GM19240 (cell line): ENCODE measurements at regions not wholly inside any gene's neighbourhood (a gene's known extent, or its start where the extent isn't known, plus 50 kb on each side); places are given as distances from the start of the nearest gene placed in this dataset.
A peak's percentile ranks its signal among the peaks of the same experiment; 100 is the strongest.
"Not testable (repeated sequence)": the region's sequence is repeated elsewhere in the genome, so short reads cannot be mapped to it uniquely, and the experiment has no call there.

ENCODE experiments used
- DNase-seq: peaks from one replicate; pipeline ENCODE4 v3.0.0; 2011; ENCODE audit warnings: low spot score; ENCODE audit not compliant: insufficient read length

GRCh38 chr9:124164811-124165210 is 92.9 kb upstream of the NEK6 start:
- DNase-seq, result no peak

GRCh38 chr9:124174433-124174832 is 83.3 kb upstream of the NEK6 start:
- DNase-seq, result no peak

- not testable (repeated sequence) for DNase-seq
Observed at GRCh38 chr9:124177522-124177921, 80.2 kb upstream of the NEK6 start.

GRCh38 chr9:124179196-124180071 is 78.3 kb upstream of the NEK6 start:
- no peak for DNase-seq

DNA sequence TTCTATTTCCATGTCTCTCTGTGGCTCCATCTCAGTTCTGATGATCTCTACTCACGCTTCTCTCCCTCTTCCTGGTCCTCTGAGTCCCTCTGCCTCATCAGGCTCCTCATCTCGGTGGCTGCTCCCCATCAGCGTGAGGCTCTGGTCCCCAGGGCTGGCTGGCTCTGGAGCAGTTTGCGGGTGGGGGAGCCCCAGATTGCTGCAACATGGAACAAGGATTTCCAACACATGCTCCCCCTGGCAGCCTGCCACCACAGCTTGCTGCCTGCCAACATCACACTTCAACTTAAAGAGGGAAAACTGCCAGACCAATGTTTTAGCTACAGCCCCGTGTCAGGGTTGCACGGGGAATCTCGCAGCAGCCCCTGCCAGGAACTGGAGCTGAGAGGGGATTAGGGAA is 77.2 kb upstream of the NEK6 start:
- DNase-seq, result no peak

DNA sequence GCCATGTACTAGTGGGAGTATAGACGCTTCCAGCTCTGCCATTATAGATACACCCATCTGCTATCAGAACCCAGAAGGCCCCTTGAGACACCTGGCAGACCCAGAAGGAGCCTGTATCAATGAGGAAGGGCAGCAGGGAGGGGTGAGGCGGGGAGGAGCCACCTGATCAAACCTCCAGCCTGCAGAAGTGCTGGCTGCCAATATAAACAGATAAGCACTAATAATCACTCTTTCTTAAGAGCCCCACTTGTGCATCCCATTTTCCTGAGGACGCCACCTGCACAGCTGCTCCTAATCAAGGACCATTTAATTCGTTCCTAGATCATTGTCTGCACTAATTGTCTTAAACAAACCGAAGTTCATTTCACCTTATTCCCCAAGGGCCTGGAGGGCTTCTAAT is 75.0 kb upstream of the NEK6 start:
- no peak for DNase-seq

- DNase-seq, result no peak
Observed at GRCh38 chr9:124183772-124184171, 74.0 kb upstream of the NEK6 start.

GRCh38 chr9:124185413-124185812 is 72.3 kb upstream of the NEK6 start:
- no peak for DNase-seq

DNA sequence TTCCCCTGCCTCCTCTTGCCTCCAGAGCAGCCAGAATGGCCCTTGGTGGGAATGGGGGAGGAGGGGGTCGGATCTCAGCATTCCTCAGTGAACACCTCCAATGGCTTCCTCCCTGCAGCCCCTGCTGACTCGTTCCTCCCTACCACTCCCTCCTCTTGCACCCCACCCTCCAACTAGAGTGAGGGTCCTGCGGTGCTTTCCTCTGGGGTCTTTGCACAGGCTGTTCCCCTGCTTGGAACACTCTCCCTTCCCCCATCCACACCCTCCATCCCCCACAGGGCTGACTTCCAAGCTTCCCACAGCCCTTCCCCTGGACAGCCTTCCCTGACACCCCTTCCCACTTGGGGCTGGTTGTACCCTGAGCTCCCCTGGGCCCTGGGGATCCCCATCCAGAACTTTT is 70.4 kb upstream of the NEK6 start:
- no peak for DNase-seq

DNA sequence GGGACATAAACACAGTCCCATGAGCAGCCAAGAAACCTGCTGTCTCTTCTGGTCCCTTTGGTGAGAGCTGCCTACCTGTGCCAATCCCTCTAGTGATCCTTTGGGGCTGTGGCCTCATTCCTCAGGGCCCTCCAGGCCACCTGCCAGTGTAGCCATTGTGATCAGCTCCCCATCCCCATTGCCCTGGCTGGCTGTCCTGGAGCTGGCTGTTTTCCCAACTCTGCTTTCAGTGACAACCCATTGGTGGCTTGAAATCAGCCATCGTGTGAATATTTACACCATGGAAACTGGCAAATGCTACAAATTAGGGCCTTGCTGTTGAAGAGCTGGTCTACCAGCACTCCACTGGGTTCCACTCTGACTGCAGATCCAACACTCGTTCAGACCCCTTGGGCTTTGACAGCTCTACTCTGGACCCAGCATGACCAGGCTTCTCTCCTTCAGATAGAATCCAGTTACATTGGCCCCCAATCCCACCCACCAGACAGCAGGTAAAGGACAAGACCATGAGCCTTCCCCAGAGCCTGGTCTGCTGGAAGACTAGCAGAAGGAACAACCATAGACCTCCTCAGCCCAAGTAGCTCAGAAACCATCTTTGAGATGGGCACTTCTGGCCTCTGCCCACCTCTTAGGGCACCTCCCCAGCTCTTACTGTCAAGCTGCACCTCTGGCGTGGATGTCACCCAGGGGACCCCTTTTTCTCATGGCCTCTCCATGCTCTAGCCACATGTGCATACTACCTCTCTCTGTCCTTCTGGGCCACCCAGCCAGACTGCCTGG is 69.2 kb upstream of the NEK6 start:
- DNase-seq, result no peak

- no peak for DNase-seq
Observed at GRCh38 chr9:124190761-124191160, 67.0 kb upstream of the NEK6 start.

DNA sequence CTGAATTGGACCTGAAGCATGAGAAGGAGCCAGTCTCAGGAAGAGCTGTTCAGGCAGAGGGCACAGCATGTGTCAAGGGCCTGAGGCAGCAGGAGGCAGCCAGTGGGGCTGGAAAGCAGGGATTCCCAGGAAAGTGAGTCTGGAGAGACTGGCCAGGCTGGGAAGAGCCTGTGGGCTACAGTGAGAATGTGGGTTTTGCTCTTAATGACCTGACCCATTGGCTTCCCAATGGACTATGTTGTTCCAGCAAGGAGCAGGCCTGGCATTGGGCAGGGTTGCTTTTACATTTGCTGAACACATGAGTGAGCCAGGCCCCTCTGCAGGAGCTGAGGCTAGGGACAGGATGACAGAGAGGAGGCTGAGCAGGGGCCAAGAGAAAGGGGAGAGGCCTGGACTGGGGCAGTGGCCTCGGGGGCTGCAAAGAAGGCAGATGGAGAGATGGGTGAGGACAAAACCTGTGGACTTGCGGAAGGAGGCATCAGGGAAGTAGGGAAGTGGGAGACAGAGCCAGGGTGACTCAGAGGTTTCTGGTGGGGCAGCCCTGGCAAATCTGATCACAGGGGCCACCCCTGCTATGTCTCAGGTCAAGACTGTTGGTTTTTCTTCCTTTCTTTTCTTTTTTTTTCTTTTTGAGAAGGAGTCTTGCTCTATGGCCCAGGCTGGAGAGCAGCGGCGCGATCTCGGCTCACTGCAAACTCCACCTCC is 65.9 kb upstream of the NEK6 start:
- no peak for DNase-seq

DNA sequence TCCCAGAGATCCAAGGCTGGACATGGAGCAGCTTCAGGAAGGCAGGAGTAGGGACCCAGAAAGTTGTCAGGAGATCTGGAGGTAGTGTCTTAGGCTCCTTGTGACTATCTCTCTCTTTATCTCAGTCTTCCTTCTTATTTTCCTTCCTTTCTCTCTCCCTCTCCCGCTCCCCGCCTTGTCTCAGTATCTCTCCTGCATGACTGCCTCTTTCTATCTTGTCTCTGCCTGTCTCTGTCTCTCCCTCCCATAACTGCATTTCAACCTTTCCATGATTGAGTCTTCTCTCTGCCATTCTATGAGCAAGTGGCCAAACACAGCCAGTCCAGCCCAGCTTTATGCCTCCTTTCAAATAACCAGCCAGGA is 61.0 kb upstream of the NEK6 start:
- no peak for DNase-seq

- no peak for DNase-seq
Observed at GRCh38 chr9:124197177-124198095, 60.3 kb upstream of the NEK6 start.

DNA sequence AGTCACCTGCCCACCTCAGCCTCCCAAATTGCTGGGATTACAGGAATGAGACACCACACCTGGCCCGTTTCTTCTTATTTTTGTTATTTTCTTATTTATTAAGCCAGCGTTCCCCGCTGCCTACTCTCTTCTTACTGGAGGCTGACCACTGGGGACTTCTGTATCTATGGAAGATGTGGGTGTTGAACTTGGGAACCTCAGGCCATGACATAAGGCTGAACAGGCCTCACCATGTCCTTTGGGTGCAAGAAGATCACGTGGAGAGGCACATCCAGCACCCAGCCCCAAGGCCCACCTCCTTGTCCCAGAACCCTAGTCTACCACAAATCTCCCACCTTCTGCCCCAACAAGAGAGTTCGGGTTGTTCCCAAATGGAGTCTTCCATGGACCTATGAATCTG is 59.4 kb upstream of the NEK6 start:
- no peak for DNase-seq

GRCh38 chr9:124198948-124199347 is 58.8 kb upstream of the NEK6 start:
- no peak for DNase-seq

DNA sequence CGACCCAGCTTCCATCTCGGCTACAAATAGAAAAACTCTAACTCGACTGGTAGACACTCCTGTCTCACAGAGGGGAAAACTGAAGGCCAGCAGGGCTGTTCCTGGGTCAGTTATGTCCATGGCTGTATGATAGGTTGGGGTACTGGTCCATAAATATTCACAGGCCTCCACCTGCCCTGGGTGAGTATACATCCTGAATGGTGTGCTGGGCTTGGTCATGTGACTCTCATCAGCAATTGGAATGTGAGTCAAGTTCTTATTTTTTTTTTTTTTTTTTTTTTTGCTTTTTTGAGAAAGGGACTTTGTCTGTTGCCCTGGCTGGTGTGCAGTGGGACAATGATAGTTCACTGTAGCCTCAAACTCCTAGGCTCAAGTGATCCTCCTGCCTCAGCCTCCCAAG is 58.3 kb upstream of the NEK6 start:
- no peak for DNase-seq

DNA sequence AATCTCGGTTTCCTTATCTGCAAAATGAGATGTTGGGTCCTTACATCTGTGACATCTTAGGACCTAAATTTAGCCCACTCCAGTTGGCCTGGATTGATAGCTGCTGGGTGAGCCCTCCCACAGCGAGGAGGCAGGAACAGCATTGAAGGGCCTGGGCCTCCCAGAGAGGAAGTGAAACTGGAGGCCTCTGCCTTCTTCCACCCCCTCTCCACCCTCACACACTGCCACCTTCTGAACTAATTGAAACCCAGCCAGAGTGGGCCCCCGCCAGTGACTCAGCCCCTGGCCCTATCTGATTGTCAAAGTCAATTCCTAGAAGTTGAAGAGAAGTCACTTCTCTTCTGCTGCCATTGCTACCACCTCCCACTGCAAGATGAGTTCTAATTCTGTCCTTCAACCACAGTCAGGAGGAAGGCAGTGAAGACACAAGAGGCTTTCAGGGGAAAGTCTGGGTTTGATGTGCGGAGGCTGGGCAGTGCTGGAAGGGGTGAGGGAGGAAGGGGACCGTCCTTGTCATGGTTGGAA is 55.2 kb upstream of the NEK6 start:
- peak; percentile 52 for DNase-seq

DNA sequence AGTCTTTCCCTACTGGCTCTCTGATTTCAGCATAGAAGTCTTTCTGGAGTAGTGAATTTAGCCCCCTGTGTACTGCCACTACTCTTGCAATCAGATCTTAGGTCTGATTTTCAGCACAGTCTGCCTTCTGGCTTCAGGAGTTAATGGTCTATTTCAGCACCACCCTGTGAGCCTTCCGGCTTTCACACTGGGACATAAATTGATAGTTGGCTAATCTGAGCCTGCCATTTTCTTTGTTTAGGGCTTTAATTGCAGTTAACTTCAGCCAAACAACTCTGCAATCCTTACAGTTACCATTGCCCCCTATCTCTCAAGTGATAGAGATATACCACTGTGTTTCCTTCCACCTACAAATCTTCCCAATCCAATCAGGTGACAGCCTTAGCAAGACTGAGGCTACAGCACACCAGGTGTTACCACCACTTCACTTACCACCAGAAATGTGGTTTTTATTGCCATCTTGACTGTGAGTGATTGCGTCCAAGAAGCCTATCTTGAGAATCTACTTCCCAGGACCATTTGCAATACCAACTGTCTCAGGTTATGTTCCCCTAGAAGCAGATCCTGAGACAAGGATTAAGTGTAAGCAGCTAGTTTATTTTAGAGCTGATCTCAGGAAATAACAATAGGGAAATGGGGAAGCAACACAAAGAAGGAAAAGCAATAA is 51.9 kb upstream of the NEK6 start:
- no peak for DNase-seq

DNA sequence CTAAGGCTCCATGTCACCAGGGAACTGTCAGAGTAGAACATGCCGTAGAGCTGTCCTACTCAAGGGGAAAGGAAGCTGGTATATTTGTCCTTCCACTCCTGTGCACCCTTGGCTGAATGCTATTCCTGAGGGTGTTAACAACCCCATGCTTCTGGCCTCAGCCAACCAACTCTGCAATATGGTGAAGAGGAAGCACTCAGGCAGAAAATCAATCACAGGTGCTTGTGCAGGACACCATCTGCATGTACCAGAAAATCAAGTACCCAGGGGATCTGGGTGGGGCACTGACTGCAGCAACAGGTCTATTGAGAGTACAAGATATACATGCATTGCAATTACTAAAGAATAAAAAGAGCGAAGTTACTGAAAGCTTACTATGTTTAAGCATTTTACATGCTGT is 51.4 kb upstream of the NEK6 start:
- DNase-seq, result no peak
